Stimulated activated naive CD8-positive, alpha-beta T cell treated with anti-CD3 and anti-CD28 coated beads, Interleukin-15, Interleukin-2, amounts not matched to agents 100 U/mL and 50 U/mL, for 24 hours (primary cell): ENCODE measurements at regions not wholly inside any gene's neighbourhood (a gene's known extent, or its start where the extent isn't known, plus 50 kb on each side); places are given as distances from the start of the nearest gene placed in this dataset.

ENCODE experiments used
- ATAC-seq: fragments of 150-1000 bp; cut with Tn5 transposase; one replicate; pipeline ENCODE4 v1.10.0; 2021
- DNase-seq: peaks from one replicate; pipeline ENCODE4 v3.0.0; 2021

DNA sequence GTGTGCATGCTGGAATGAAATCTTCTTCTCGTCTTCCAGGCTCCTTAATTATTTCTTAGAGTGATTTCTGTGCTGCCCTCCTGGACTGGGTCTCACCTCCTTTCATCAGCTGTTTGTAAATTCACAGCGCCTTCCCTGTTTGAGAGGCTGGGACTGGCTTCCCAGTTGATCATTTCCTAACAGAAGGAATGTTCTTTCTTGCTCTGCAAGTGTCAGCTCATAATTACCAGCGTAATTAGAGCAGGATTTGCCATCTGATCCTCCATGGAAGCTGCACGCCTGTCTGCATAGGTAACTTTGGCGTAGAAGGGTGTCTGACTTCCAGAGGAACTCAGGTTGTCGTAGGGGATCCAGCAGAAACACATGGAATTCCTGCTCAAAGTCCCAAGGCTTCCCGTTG is 375.0 kb upstream of the EEF2KMT start:
- ATAC-seq, result peak; percentile 19
- no peak for DNase-seq

DNA sequence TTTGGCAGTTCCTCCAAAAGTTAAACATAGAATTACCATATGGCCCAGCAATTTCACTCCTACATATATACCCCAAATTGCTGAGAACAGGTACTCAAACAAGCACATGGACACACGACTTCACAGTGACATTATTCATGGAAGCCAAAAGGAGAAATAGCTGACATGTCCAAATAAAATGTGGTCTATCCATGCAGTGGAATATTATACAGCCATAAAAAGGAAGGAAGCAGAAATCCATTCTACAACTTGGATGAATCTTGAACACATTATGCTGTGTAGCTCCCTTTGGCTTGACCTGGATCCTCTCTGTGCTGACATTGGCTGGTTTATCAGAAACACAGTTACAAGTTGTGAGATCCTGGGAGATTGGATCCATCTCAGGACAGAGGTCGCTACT is 370.9 kb upstream of the EEF2KMT start:
- DNase-seq, result no peak
- ATAC-seq, result no peak

DNA sequence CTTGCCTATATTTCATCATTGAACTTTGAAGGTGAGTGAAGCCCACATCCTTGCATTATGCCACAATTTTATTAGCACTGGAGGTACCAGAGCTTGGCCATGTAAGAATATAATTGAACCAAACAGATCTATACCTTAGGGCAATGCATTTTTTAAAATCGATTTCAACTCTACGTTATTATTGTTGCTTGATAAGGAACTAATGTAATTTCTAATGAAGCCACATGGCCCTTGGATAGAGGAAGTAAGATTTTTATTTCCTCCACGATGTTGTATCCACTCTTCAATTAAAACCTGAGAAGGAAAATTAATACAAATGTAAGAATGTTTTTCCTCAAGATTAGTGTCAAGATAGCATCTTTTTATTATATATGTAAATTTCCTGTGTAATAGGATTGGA is 370.0 kb upstream of the EEF2KMT start:
- ATAC-seq (no peak), DNase-seq (no peak)

DNA sequence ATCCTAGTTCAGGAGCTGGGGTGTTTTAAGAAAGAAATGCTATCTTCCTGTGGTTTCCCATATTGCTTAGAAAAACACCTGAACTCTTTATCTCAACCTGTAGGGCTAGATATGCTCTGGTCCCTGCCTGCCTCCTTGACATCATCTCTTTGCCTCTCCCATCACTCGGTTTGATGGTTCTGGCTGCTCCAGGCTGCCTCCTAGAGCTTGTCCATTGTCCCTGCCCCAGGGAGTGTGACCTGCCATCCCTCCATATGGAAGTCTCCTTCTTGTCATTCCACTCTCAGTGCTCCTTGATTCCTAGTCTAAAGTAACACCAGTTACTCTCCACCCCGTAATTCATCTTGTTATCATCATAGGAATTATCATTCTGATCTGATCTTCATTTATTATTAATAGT is 369.0 kb upstream of the EEF2KMT start:
- no peak for DNase-seq
- no peak for ATAC-seq

DNA sequence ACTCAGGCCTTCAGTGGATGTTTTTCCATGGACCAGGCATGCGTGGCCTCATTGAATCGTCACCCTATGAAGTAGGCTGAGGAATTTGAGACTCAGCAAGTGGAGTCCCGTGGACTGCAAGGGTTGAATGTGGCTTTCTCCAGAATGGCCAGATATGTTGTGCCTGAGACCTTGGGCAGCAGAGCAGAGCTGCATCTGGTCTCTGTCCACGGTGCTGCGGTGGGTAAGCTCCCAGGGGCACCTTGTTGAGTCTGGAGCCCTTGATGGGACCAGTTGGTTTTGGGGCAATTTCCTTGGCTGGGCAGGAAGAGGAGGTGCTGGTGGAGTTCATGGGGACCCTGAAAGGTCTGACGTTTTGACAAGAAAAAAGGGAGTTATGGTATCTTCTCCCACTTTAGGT is 368.1 kb upstream of the EEF2KMT start:
- DNase-seq (no peak), ATAC-seq (no peak)

DNA sequence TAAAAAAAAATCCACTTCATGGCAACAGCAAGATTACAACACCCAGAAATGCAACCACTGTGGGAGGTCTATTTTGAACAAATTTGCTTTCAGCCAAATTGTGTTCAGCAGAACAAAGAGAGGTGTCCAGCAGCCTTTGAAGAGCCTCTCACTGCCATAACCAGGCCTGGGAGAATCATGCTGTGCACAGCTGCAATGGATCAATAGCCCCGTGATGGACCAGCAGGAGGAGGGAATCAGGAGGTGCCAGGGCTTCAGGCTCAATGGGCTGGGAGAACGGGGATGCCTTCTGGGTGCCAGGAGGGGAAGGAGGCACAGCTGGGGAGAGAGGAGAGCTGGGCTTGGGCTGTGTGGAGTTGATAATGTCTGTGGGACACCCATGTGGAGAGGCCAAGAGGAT is 366.2 kb upstream of the EEF2KMT start:
- no peak for DNase-seq
- ATAC-seq, result no peak

DNA sequence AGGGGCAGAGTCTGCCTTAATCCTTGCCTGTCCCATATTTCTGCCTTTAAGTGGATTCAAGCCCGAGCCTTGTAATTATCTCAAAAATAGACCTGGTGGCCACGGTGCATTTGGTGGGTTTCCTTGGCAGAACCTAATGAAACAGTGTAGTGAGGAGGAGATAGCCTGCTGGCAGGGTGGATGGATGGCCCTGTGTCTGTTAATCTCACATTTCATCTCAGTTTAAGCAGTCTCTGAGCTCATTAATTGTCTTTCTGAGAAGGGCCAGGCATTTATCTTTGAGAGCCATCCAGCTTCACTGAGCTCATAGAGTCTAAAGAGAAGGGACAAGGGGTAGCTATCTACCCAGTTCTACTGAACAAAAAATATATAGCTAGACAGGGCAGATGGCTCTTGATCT is 364.0 kb upstream of the EEF2KMT start:
- ATAC-seq, result no peak
- no peak for DNase-seq

DNA sequence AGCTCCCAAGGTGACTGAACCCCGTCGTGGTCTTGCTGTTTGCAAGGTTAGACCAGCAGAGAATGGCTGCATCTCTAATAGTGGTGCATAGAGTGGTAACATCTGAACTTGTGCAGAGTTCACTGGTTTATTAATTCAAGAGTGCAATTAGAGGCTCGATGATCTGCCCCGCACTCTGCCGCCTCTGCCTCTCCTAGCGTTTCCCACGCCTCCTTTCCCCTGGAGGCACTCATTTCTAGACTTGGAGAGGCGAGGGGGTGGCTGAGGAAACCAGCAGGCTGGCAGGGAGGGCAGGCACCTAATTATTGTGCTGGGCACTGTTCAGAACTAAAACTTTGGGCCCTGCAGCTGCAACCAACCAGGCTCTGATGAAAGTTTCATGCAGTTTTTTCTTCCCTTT is 363.5 kb upstream of the EEF2KMT start:
- DNase-seq, result no peak
- ATAC-seq, result no peak

DNA sequence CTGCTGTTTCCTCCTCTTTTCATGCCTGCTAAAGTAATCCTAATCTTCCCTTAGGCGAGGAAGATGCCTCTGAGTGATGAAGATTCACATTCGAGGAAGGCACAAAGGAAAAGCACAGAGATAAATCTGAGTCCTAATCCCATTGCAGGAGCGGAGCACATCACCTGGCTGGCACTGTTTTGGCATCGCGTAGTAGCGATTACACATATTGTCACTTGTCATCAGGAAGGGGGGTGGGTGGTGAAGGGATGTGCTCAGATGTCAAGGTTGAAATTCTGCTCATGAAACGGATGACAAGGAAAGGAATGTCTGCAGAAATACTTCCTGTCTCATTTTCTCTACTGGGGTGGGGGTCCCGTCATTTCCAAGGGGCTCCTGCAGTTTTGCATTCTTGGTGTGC is 363.1 kb upstream of the EEF2KMT start:
- DNase-seq (no peak), ATAC-seq (no peak)

DNA sequence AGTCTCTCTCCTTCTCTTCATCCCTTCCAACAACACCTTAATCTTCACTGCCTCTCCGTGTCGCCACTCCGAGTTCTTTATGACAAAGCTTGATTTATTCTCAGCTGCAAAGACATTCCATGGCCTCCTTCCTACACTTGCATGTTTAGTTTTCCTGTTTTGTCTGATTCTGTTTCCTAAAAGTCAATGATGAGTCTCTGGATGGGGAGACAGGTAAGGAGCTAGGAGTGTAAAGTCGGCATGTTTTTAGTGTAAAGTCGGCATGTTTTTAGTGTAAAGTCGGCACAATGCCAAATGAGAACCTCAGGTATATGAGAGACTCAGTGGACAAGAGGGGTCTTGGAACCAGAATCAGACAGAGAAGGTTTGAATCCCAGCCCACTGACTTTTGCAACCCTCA is 362.3 kb upstream of the EEF2KMT start:
- ATAC-seq, result no peak
- DNase-seq, result no peak

DNA sequence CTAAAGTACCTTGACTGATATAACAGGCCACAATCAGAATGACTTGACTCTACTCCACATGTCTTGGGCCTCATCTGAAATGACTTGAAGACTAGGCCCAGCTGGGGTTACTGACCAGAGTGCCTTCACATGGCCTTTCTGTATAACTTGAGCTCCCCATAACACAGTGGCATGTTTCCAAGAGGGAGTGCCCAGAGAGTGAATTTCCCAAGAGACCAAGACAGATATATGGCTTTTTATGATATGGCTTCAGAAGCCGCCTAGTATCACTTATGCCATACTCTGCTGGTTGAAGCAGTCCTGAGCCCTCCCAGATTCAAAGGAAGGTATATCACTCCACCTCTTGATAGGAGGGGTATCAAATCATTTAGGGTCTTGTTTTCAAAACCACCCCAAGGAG is 357.5 kb upstream of the EEF2KMT start:
- no peak for ATAC-seq
- DNase-seq, result no peak

DNA sequence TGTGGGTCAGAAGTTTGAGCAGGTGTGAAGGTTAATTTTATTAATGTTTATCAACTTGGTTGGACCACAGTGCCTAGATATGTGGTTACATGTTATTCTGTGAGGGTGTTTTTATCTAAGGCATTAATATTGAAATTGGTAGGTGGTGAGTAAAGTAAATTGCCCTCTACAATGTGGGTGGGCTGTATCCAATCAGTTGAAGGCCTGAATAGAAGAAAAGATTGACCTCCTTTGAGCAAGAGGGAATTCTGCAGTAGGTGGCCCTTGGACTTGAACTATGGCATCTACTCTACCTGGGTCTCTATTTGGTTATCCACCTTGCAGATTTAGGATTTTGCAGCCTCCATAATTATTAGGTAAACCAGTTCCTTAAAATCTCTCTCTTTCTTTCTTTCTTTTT is 356.8 kb upstream of the EEF2KMT start:
- no peak for DNase-seq
- ATAC-seq, result no peak

DNA sequence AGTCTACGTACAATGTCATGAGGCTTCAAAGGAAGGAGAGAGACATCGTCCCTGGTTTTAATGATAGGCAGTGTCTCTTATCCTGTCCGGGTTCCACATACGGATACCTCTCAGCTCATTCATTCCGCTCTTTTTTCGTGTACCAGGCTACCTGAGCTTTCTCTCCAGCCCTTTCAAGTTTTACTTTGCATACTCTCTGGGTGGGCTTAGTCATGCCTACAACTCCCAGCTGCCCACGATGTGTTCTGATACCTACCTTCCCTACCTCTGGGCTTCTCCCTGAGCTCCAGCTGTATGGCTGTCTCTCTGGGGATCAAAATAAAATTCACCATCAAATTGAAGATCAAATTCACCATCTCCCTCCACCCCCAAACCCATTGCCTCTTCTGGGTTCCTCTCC is 354.0 kb upstream of the EEF2KMT start:
- ATAC-seq (no peak), DNase-seq (no peak)

DNA sequence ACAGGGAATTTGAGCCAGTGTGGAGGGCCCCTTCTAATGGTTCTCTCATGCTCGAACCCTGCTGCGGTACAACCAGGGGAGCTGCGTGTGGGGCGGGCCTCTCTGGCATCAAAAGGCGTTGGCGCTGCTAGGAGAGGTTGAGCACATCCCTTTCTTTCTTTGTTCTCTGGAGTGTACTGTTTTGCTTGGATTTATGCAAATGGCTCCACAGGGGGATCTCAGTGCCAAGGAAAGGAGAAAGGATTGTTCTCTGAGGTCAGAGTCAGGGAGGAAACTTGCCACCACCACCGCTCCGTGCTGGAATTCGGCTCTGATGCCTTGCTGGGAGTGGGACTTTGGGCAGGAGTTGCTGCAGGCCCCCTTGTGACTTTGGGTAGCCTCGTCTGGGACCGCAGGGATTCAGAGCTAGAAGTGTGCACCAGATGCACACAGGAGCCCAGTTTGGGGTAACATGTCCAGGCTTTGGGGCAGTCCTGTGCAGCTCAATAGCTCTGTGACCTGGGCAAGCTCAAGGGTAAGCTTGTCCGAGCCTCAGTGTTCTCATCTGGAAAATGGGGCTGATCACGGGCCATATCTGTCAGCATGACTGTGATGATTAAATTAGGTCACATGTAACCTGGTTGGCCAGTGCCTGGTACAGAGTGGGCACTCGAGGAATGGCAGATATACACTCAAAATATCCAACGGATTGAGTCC is 353.0 kb upstream of the EEF2KMT start:
- DNase-seq (no peak), ATAC-seq (no peak)

DNA sequence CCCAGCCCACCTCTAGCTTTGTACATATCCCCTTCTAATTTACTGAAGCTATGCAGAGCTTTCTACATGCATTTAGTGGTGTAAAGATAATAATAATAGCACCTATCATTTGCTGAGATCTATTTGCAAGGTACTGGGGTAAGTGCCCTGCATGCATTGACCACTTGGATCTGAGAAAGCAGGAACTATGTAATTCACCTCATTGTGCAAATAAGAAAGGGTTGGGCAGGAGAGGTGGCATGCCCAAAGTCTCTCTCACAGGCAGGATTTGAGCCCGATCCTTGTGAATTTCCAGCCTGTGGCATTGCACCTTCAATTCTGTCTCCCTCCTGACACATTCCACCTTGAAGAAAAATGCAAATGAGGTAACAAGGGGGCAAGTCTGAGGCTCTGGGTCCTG is 352.3 kb upstream of the EEF2KMT start:
- no peak for ATAC-seq

DNA sequence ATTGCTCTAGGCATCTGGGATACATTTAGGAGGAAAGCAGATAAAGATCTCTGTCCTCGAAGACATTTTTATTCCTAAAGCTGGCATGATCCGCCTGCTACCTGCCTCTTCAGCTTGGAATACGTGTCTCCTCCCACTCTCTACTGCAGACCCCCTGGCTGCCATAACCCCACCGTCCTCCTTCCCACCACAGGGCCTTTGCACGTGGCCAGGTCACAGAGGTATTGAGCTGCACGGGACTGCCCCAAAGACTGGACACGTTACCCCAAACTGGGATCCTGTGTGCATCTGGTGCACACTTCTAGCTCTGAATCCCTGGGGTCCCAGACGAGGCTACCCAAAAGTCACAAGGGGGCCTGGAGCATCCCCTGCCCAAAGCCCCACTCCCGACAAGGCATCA is 351.2 kb upstream of the EEF2KMT start:
- ATAC-seq, result no peak
- no peak for DNase-seq

More for the DNA sequence above, 352.3 kb upstream of the EEF2KMT start:
- no peak for DNase-seq

DNA sequence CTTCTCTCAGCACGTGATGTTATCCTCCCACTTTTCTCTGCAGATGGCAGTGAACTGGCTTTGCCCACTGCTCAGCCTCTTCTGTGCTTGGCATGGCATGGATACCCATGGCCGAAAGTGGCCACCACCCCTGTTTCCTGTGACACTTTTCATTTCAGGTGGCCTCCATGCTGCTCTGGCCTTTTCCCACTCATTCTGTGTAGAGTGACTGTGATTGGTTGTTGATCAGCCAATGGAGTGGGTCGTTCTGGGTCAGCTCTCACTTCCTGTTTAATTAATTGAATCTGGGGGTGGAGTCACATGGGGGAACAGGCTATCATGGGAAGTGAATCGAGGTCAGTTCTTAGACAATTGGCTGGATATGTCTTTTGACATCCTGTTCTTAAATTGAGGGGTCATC is 350.1 kb upstream of the EEF2KMT start:
- DNase-seq, result no peak
- no peak for ATAC-seq

DNA sequence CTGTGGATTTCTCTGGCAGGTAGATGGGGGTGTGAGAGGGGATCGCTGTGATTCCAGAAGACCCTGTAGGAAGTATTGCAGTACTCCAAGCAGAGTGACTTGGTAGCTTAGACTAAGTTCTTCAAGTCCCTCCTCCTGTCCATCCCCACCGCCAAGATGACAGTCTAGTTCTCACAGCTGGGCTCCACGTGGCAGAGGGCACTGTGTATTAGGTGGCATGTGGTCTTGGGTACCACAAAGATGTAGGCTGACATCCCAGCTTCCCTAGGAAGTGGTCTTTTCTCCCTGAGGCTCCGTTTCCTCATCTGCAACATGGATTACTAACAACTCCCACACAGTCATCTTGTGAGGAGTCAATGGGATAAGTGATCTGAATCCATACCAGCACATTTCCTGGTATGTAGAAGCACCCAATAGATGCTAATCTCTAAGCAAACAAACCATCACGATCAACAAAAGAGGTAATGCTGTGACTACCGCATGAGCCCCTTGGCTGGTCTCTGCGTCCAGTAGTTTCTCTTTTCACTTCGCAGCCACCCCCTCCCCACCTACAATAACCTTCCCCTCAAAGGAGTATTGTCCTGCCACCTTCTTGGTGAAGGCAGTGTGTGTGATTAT is 349.1 kb upstream of the EEF2KMT start:
- ATAC-seq, result no peak
- no peak for DNase-seq

DNA sequence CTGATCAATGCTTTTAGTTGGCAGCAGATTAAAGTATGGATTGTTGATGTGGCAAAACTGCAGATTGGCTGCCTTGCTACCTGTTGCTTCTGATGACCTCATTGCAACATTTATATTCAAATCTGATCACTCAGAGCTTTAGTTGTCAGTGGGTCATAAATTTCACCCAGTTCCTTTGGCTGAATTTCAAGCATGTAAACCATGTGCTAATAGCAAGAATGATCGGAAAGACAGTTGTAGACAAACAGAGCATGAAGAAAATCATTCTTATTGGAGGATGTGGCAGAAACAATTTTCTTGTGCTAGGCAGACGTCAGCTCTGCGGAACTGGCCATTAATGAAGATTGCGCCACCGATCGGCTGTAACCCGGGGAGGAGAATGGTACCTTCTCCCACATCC is 346.6 kb upstream of the EEF2KMT start:
- ATAC-seq (no peak), DNase-seq (no peak)

DNA sequence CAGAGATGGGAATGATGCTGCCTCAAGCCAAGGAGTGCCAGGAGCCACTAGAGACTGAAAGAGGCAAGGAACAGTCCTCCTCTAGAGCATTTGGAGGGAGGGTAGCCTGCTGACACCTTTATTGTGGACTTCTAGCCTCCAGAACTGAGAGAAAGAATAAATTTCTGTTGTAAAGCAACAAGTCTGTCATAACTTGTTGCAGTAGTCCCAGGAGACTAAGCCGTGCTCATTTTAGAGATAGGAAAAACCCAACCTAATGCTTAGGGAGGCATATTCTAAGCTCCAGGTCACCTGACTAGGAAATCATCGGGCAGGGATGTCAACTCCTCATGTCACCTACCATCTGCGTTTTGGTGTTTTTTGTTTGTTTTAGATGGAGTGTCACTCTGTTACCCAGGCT is 345.4 kb upstream of the EEF2KMT start:
- DNase-seq (no peak), ATAC-seq (no peak)

DNA sequence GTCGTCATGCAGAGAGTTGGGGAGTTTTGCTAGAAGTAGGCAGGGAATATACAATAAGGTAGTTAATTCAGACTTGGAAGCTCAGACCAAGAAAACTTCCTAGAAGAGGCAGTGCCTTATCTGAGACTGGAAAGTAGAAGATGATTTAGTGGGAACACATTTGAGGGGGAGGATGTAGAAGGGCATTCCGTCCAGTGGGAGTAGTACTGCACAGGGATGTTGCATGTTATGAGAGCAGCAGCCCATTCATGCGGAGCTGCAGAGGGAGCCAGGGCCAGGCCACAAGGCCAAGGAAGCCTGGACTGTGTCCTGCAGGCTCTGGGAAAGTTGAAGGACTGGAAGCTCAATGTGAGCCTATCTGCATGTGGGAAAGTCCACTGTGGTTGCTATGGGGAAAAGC is 344.5 kb upstream of the EEF2KMT start:
- ATAC-seq (no peak), DNase-seq (no peak)

DNA sequence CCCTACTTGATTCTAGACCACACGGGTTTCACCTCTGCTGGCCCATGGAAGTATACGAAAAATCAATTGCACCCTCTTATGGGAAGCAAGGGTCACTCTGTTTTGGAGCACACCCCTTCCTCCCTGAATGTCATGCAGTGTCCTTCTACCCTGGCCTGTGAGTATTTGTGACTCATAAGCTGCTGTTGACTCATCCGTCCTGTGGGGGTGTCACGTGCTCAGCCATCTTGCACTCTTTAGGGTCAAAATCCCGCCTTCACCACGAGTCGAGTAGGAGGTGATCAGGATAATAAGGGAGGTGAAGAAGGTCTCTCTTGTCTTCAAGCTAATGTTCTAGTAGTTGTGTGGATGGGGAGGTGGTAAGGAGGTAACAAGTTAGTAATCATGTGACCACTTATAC is 341.0 kb upstream of the EEF2KMT start:
- no peak for ATAC-seq
- DNase-seq, result no peak

DNA sequence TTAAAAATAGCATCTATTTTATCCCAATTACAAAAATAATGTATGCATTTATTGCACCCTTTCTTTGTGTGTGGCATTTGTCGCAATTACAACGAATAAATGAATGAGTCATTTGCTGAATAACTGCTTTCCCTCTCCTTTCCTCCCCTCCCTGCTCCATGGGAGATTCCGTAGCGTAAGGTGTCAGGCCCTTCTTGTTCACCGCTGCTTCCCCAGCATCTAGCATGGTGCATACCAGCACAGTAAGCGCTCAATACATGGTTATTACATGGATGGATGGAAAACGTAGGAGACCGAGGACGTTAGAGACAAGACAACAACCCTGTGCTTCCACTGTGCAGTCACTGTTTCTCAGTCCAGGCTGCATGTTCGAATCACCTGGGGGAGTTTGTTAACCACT is 336.0 kb upstream of the EEF2KMT start:
- ATAC-seq, result no peak
- DNase-seq, result no peak

DNA sequence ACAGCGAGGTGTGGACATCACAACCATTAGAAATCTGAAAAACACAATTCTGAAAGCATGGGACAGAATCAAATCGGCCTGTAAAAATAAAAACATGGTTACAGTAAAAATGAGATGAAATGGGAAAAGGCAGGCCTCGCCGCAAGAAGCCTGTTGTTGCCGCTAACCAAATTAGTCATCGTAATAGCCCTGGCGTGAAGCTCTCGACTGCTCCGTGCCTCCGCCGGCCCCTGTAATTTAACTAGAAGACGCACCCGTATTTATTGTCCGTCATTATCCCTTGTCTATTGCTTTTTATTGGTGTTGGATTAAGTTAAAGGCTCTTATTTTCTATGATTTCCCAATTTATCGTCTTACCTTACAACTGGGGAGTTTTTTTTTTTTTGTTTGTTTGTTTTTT is 334.6 kb upstream of the EEF2KMT start:
- no peak for DNase-seq
- no peak for ATAC-seq

DNA sequence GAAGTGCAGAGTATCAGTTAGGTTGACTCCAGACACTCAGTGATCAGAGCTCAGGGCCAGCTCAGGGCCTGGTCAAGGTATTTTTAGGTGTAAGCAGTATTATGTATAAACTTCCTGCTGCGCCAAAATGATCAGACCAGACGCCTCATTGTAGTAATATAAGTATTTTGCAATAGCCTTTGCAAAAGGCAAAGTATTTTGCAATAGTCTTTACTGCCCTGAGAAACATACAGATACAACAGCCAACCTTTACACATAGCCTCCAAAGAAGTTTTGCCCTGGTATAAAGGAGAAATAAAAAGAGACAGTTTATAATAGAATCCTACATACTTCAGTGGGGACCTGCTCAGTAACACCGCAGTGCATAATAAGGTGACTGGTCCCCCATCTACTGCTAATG is 333.0 kb upstream of the EEF2KMT start:
- DNase-seq (no peak), ATAC-seq (no peak)
